ENCODE measurements at regions not wholly inside any gene's neighbourhood (a gene's known extent, or its start where the extent isn't known, plus 50 kb on each side); places are given as distances from the start of the nearest gene placed in this dataset.

GRCh38 chr14:104281768-104282301 lies 143.4 kb downstream of the KIF26A start:
- H3K9me2 ChIP-seq (ENCODE audit: insufficient read depth), result no peaks in the 10 kb centered on the region
- no peak for DNase-seq (ENCODE audit: low spot score)
- no peaks in the 10 kb centered on the region for H3K27me3 ChIP-seq (ENCODE audit: insufficient read depth)
- H3K4me1 ChIP-seq (ENCODE audit: insufficient read depth), result no peaks in the 10 kb centered on the region
- H3K27ac ChIP-seq (ENCODE audit: low read depth), result no peak overlapping the region
- TF ChIP-seq NANOG (IDR thresholded peaks at IDR 0.05; ENCODE audit: borderline replicate concordance), result no peak
- TF ChIP-seq ZNF114 (CRISPR knock-in tag; IDR thresholded peaks at IDR 0.05), result no peak
- no peak for TF ChIP-seq EZH2 (IDR thresholded peaks at IDR 0.05; ENCODE audit: low read depth, unreplicated experiment)
- no peak for TF ChIP-seq ETS1 (IDR thresholded peaks at IDR 0.05)
- TF ChIP-seq STAT1 (IDR thresholded peaks at IDR 0.05; ENCODE audit: unreplicated experiment), result no peak
- no peak for TF ChIP-seq EZH2phosphoT487 (IDR thresholded peaks at IDR 0.05; ENCODE audit: unreplicated experiment)
- no peak for TF ChIP-seq ZNF331 (CRISPR knock-in tag; IDR thresholded peaks at IDR 0.05; ENCODE audit: low read depth)
- ATAC-seq, result no peak
- Mint-ChIP-seq H3K9me3 (peaks cover 3% of the 10 kb centered on the region; the same call in 1 of the 3 replicates), H3K4me3 (no peak overlapping the region), H3K27ac (no peak overlapping the region), H3K27me3 (ENCODE audit: insufficient read depth, low read depth, poor library complexity) (peaks cover 14% of the 10 kb centered on the region), H3K4me1 (no peaks in the 10 kb centered on the region; the same call in 1 of the 3 replicates), H3K36me3 (ENCODE audit: low read depth) (no peaks in the 10 kb centered on the region)
- H3F3A ChIP-seq (replicated peaks; ENCODE audit: low read depth), result no peaks in the 10 kb centered on the region
- H3K4me3 ChIP-seq, result no peak overlapping the region
- H2AFZ ChIP-seq, result no peak overlapping the region
- H3K4me2 ChIP-seq, result no peak overlapping the region
- no peaks in the 10 kb centered on the region for H4K20me1 ChIP-seq (replicated peaks; ENCODE audit: insufficient read depth)
- H3K36me3 ChIP-seq (ENCODE audit: insufficient read depth), result no peaks in the 10 kb centered on the region
- no peaks in the 10 kb centered on the region for H3K79me2 ChIP-seq (replicated peaks; ENCODE audit: insufficient read depth)

- Mint-ChIP-seq H3K27me3 (ENCODE audit: insufficient read depth, low read depth, poor library complexity) (peaks cover 13% of the 10 kb centered on the region), H3K4me3 (no peak overlapping the region), H3K4me1 (no peaks in the 10 kb centered on the region; the same call in 2 of the 3 replicates), H3K27ac (no peak overlapping the region), H3K36me3 (ENCODE audit: low read depth) (no peaks in the 10 kb centered on the region), H3K9me3 (no peaks in the 10 kb centered on the region)
- no peaks in the 10 kb centered on the region for H3F3A ChIP-seq (replicated peaks; ENCODE audit: low read depth)
- no peaks in the 10 kb centered on the region for H3K9me2 ChIP-seq (ENCODE audit: insufficient read depth)
- no peak overlapping the region for H3K4me3 ChIP-seq
- H3K4me2 ChIP-seq, result no peak overlapping the region
- H3K36me3 ChIP-seq (ENCODE audit: insufficient read depth), result no peaks in the 10 kb centered on the region
- no peaks in the 10 kb centered on the region for H3K4me1 ChIP-seq (ENCODE audit: insufficient read depth)
- H4K20me1 ChIP-seq (replicated peaks; ENCODE audit: insufficient read depth), result no peaks in the 10 kb centered on the region
- no peak for DNase-seq (ENCODE audit: low spot score)
- H3K79me2 ChIP-seq (replicated peaks; ENCODE audit: insufficient read depth), result no peaks in the 10 kb centered on the region
- H3K27ac ChIP-seq (ENCODE audit: low read depth), result no peak overlapping the region
- ATAC-seq, result no peak
- no peak overlapping the region for H2AFZ ChIP-seq
- no peaks in the 10 kb centered on the region for H3K27me3 ChIP-seq (ENCODE audit: insufficient read depth)
- no peak for TF ChIP-seq CTCF (conservative IDR thresholded peaks at IDR 0.05; ENCODE audit: low read depth in 2 of 2)
- no peak for TF ChIP-seq ZNF114 (CRISPR knock-in tag; IDR thresholded peaks at IDR 0.05)
- TF ChIP-seq ZNF331 (CRISPR knock-in tag; IDR thresholded peaks at IDR 0.05; ENCODE audit: low read depth), result no peak
- TF ChIP-seq NANOG (IDR thresholded peaks at IDR 0.05; ENCODE audit: borderline replicate concordance), result no peak
- no peak for TF ChIP-seq CREB1 (CRISPR knock-in tag; IDR thresholded peaks at IDR 0.05; ENCODE audit: low read depth)
- no peak for TF ChIP-seq STAT1 (IDR thresholded peaks at IDR 0.05; ENCODE audit: unreplicated experiment)
- no peak for TF ChIP-seq ETS1 (IDR thresholded peaks at IDR 0.05)
- TF ChIP-seq REST (IDR thresholded peaks at IDR 0.05; ENCODE audit: unreplicated experiment), result no peak
- TF ChIP-seq EZH2 (IDR thresholded peaks at IDR 0.05; ENCODE audit: low read depth, unreplicated experiment), result no peak
- TF ChIP-seq POLR2AphosphoS5 (IDR thresholded peaks at IDR 0.05; ENCODE audit: low read depth), result no peak
- no peak for TF ChIP-seq JUNB (IDR thresholded peaks at IDR 0.05; ENCODE audit: unreplicated experiment)
- TF ChIP-seq EZH2phosphoT487 (IDR thresholded peaks at IDR 0.05; ENCODE audit: unreplicated experiment), result no peak
Observed at GRCh38 chr14:104282332-104283196, 144.2 kb downstream of the KIF26A start.

All from GM23338 (cell line).